DOHH2 (cell line): ENCODE measurements at regions not wholly inside any gene's neighbourhood (a gene's known extent, or its start where the extent isn't known, plus 50 kb on each side); places are given as distances from the start of the nearest gene placed in this dataset.

Experiments used
- H3F3A ChIP-seq: fragments of 200-600 bp; sonication (generic), shearing (Covaris generic); 2 replicates; pipeline ENCODE4 v1.6.0; 2016; ENCODE audit warnings: antibody characterized with exemption, mild to moderate bottlenecking; ENCODE audit not compliant: control insufficient read depth, insufficient read depth
- H3K27ac ChIP-seq: fragments of 200-600 bp; sonication (generic); 2 replicates; pipeline ENCODE4 v1.5.1; 2014; ENCODE audit warnings: low read depth, mild to moderate bottlenecking, low read length, moderate library complexity
- H3K27me3 ChIP-seq: fragments of 200-600 bp; sonication (generic); 2 replicates; pipeline ENCODE4 v1.6.1; 2014; ENCODE audit warnings: mild to moderate bottlenecking, low read length, mixed read lengths; ENCODE audit not compliant: control insufficient read depth
- H3K36me3 ChIP-seq: fragments of 200-600 bp; sonication (generic); 2 replicates; pipeline ENCODE4 v1.6.1; 2014; ENCODE audit warnings: mild to moderate bottlenecking, low read length, moderate library complexity, mixed read lengths; ENCODE audit not compliant: control insufficient read depth
- H3K4me1 ChIP-seq: fragments of 200-600 bp; sonication (generic); 2 replicates; pipeline ENCODE4 v1.6.1; 2014; ENCODE audit warnings: mild to moderate bottlenecking, low read length, mixed read lengths; ENCODE audit not compliant: control insufficient read depth
- H3K4me2 ChIP-seq: fragments of 200-600 bp; sonication (generic); 2 replicates; pipeline ENCODE4 v1.6.0; 2014; ENCODE audit warnings: mild to moderate bottlenecking, low read length, moderate library complexity
- H3K4me3 ChIP-seq: fragments of 200-600 bp; sonication (generic); 2 replicates; pipeline ENCODE4 v1.5.1; 2014; ENCODE audit warnings: mild to moderate bottlenecking, low read length, mixed read lengths
- H3K79me2 ChIP-seq: fragments of 200-600 bp; sonication (generic); 2 replicates; pipeline ENCODE4 v1.6.1; 2014; ENCODE audit warnings: mild to moderate bottlenecking, low read length, mixed read lengths; ENCODE audit not compliant: control insufficient read depth
- H3K9me2 ChIP-seq: fragments of 200-600 bp; sonication (generic); replicated peaks from 2 replicates; pipeline ENCODE4 v1.6.1; 2014; ENCODE audit warnings: mild to moderate bottlenecking, low read length, mixed read lengths; ENCODE audit not compliant: control insufficient read depth
- H3K9me3 ChIP-seq: fragments of 200-600 bp; sonication (generic); 2 replicates; pipeline ENCODE4 v1.6.1; 2014; ENCODE audit warnings: antibody characterized with exemption, low read length, mixed read lengths; ENCODE audit not compliant: control insufficient read depth, insufficient read depth
- H4K20me1 ChIP-seq: fragments of 200-600 bp; sonication (generic); 2 replicates; pipeline ENCODE4 v1.6.0; 2014; ENCODE audit warnings: low read depth, mild to moderate bottlenecking, antibody characterized with exemption, low read length, moderate library complexity; ENCODE audit not compliant: control insufficient read depth, insufficient read depth
- CTCF ChIP-seq: fragments of 200-600 bp; sonication (generic); IDR thresholded peaks from one replicate; pipeline ENCODE4 v1.5.1; 2014; ENCODE audit warnings: antibody characterized with exemption, mild to moderate bottlenecking, low read depth, low read length; ENCODE audit not compliant: poor library complexity, severe bottlenecking
- EZH2phosphoT487 ChIP-seq: fragments of 200-600 bp; sonication (generic); IDR thresholded peaks from 2 replicates; pipeline ENCODE4 v1.6.1; 2017; ENCODE audit warnings: borderline replicate concordance, mild to moderate bottlenecking, antibody characterized with exemption, low read length, moderate library complexity, mixed read lengths

GRCh38 chr14:97369901-97370300 lies 572.7 kb downstream of the VRK1 start:
- Histone ChIP-seq H4K20me1 (no peaks in the 10 kb centered on the region), H3K27ac (no peak overlapping the region), H3K4me2 (no peak overlapping the region), H3K4me1 (no peaks in the 10 kb centered on the region), H3K4me3 (no peak overlapping the region), H3K9me2 (no peaks in the 10 kb centered on the region), H3K79me2 (no peaks in the 10 kb centered on the region), H3K27me3 (no peaks in the 10 kb centered on the region), H3K36me3 (no peaks in the 10 kb centered on the region), H3K9me3 (no peaks in the 10 kb centered on the region), H3F3A (no peaks in the 10 kb centered on the region)
- no peak for TF ChIP-seq CTCF
- no peak for TF ChIP-seq EZH2phosphoT487

GRCh38 chr14:97376310-97376709 lies 579.1 kb downstream of the VRK1 start:
- Histone ChIP-seq H3K4me1 (no peaks in the 10 kb centered on the region), H3K27me3 (no peaks in the 10 kb centered on the region), H3K79me2 (no peaks in the 10 kb centered on the region), H3K4me3 (no peak overlapping the region), H3K27ac (no peak overlapping the region), H4K20me1 (no peaks in the 10 kb centered on the region), H3K36me3 (no peaks in the 10 kb centered on the region), H3F3A (no peaks in the 10 kb centered on the region), H3K9me3 (no peaks in the 10 kb centered on the region), H3K9me2 (no peaks in the 10 kb centered on the region), H3K4me2 (no peak overlapping the region)
- TF ChIP-seq EZH2phosphoT487 (no peak), CTCF (no peak)

- no peaks in the 10 kb centered on the region for H3K36me3 ChIP-seq
- H3F3A ChIP-seq = no peaks in the 10 kb centered on the region
- no peaks in the 10 kb centered on the region for H3K9me3 ChIP-seq
- H3K9me2 ChIP-seq = no peaks in the 10 kb centered on the region
- no peaks in the 10 kb centered on the region for H3K27me3 ChIP-seq
- H3K4me3 ChIP-seq = no peak overlapping the region
- TF ChIP-seq EZH2phosphoT487 (no peak), CTCF (no peak)
- no peak overlapping the region for H3K27ac ChIP-seq
- no peaks in the 10 kb centered on the region for H3K79me2 ChIP-seq
- no peak overlapping the region for H3K4me2 ChIP-seq
- H4K20me1 ChIP-seq = no peaks in the 10 kb centered on the region
- no peaks in the 10 kb centered on the region for H3K4me1 ChIP-seq
These were observed 580.4 kb downstream of the VRK1 start for GRCh38 chr14:97377550-97377949.

- no peaks in the 10 kb centered on the region for H3K79me2 ChIP-seq
- no peak overlapping the region for H3K27ac ChIP-seq
- no peaks in the 10 kb centered on the region for H3F3A ChIP-seq
- no peak overlapping the region for H3K4me2 ChIP-seq
- H3K36me3 ChIP-seq = no peaks in the 10 kb centered on the region
- H4K20me1 ChIP-seq = no peaks in the 10 kb centered on the region
- no peaks in the 10 kb centered on the region for H3K9me3 ChIP-seq
- no peaks in the 10 kb centered on the region for H3K9me2 ChIP-seq
- TF ChIP-seq CTCF (no peak), EZH2phosphoT487 (no peak)
- H3K27me3 ChIP-seq = no peaks in the 10 kb centered on the region
- H3K4me1 ChIP-seq = no peaks in the 10 kb centered on the region
- H3K4me3 ChIP-seq = no peak overlapping the region
These were observed 581.9 kb downstream of the VRK1 start for GRCh38 chr14:97379091-97379531.
